ENCODE measurements at regions not wholly inside any gene's neighbourhood (a gene's known extent, or its start where the extent isn't known, plus 50 kb on each side); places are given as distances from the start of the nearest gene placed in this dataset.

DNA sequence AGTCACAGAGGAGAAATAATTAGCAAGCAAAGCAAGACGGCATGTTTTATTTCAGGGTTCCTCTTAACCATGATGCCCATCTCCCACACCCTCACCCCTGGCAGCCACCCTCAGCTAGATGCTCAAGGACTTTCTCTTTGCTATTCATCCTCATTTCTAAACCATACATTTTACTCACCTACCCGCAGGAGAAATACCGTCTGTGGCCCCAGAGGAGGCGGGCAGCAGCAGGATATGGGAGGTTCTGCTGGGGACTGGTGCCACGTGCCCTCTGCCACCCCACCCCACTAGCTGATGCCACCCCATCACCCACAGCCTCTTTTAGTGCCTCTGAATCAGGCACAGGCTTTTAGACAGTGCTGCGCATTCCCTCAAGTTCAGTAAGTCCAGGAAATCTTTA, 168.7 kb upstream of the ITGB1 start:
- DNase-seq, result no peak

DNA sequence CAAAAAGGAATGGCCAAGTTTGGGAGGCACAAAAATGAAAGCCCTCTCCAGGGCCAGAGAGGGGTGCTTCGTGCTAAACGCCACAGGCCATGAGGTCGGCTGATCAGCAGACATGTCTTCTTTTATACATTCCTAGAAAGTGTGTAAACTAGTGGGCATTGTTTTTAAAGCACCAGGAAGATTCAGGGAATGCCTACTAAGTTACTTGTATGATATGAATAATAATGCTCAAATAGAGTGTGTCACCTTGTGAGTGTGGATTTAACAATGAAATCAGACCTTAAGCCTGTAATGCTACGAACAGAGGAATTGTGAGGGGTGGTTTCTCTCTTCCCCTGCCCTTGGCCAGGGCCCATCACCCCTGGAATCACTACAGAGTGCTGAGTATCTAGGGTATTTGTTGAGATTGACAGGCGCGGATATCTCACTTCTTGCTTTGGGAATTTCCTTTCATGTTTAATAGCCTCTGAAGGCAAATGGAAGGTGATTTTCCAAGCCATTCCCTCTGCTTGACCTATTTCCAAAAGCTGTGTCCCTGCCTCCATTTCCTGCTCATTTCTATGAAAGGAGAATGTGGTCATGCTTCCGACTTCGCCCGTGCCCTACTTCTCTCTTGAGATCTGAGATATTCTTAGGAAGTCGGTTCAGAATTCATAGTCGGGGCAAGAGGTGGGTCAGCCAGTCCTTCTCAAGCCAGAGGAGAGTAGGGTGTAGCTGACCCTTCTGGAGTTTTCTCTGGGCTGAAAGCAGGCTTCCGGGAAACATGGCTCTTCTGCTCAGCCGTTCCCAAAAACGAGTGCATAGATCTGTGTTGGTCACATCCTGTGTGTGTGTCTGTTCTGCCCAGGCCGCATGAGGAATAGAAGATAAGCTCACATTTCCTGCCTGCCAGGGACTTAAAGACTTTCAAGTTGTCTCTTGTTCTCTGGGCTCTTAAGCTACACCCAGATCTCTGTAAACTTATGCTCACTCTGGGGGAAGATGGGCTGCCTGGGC, 167.8 kb upstream of the ITGB1 start:
- no peak for DNase-seq

DNA sequence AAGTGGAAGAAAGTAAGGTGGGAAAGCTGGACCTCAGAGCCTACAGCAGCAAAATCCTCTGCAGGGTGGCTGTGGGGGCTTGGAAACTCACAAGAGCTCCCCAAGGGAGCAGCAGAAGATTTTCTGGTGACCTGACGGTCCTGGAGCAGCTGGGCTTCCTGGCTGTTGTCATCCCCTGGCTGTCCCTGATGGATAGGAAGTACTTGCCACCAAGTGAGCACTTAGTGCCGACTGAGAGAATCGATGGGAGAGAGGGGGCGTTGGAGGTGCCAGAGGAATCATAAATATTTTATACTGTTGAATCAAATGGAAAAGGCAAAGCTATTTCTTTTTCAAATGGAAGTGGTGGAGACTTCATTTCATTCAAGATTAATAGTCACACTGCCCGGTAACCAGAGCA, 167.1 kb upstream of the ITGB1 start:
- no peak for DNase-seq

DNA sequence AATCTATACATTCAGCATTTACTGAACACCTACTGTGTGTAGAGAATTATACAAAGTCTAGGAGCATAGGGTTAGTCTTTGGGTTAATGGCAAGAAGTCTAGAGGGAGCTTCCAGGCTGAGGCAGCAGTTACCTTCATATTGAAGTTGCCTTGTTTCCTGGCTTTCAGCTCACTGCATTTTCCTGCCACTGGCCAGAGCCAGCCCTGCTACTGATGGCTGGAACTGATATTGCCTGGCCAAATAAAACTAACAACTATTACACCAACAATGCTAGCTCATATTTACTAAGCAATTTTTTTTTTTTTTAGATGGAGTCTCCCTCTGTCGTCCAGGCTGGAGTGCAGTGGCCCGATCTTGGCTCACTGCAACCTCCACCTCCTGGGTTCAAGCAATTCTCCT, 165.7 kb upstream of the ITGB1 start:
- no peak for DNase-seq

DNA sequence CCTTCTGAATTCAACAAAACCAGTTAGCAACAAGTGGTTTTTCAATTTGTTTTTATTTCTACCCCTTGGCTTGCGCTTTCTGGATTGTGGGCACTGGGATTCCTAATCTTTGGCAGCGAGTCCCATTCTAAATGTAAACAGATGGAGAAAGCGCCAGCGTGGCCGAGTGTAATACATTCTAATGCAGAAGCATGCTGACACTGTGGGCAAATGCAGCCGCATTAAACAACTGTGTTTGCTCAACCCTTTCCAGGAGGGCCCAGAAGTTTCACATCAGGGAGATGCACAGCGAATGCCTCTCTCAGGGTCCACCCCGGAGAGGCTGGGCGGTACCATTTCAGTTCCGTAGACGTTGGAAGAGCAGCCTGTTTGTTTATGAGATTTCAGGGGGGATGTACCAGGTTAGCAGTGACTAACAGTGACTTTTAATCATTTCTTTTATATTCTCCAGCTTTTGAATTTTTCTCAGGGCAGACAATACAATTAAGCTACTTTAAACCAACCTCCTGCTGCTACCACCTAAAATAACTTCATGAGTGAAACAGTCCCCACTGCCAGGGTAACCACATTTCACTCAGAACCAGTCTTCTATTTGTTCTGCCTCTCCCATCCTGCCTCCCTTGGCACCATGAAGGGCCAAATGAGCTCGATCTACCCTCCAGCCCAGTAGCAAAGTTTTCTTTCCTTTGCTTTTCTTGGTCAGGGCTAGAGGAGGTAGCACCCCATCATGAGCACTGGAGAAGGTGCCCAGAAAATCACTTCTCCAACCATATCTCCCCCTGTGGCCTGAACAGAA, 164.2 kb upstream of the ITGB1 start:
- DNase-seq, result no peak

GRCh38 chr10:33120700-33121099, 162.7 kb upstream of the ITGB1 start:
- no peak for DNase-seq

DNA sequence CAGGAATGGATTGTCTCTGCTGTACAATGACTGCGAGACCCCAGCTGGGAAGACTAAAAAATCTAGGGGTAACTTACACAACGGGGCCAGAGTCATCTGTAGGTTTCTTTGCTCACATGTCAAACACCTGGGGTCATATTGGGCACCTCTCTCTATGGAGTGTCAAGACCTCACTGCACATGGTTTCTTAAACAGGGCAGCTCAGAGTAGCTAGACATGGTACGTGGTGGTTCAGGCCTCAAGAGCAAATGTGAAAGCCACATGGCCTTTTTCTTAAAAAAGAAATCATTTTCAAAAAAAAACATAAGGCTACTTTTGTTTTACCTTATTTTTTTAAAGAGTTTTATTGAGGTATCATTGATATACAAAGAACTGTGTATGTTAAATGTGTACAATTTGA, 162.2 kb upstream of the ITGB1 start:
- no peak for DNase-seq

GRCh38 chr10:33117816-33118215, 159.8 kb upstream of the ITGB1 start:
- DNase-seq, result no peak

DNA sequence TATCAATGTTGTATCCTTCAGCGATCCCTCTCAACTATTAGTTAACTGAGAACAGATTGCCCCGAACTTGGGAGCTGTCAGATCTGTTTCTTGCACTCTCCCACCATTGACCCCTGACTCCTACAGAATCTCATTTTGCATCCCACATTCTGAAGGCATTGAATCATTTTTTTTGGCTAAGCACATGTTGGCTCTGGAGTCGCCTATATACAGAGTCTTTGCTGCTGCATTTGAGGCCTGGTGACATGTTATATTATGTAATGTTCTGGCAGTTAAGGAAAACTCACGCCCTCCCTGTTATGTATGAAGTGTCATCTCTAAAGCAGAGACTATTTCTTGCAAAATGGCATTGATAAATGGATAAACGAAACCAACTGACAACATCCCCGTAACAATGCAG, 159.2 kb upstream of the ITGB1 start:
- DNase-seq, result no peak

DNA sequence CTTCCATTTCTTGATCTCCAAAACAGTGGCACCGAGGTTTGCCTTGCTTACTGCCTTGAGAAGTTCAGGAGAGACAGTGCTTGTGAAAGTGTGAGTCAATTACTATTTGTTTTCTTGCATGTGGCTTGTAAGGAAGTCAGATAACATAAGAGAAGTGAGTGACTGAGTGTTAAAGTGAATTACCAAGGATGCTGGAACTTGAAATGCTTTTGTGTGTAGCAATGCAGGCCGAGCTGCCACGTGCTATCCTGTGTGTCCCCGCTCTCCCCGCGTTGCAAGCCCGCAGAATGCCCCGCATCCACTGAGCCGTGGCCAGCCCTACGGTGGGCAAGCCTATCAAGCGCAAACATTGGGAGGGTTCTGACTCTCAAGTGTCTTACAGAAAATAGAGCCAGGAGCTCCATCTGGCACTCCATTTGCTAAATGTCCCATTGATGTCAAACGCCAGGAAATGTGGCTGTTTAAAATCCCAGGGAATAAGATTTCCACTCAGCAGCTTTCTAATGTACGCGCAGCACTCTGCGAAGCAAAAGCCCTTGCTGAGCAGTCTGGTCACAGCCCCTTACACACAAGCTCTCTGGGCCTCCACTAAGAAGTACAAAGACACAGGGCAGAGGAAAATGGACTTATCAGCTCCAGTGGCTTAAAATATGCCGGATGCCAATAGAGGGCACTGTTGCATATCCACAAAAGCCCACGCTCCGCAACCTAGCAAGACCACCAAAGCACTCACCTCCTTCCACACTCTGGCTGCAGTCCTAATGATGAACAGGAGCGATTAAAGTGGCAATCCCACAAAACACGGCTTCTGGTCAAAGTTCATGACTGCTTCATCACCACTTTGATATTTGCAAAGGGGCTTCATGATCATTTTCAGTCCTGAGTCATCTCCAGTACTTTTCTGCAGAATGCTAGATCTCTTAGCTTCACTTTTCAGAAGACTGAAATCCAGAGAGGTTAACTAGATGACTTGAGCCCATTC, 158.0 kb upstream of the ITGB1 start:
- DNase-seq, result no peak

DNA sequence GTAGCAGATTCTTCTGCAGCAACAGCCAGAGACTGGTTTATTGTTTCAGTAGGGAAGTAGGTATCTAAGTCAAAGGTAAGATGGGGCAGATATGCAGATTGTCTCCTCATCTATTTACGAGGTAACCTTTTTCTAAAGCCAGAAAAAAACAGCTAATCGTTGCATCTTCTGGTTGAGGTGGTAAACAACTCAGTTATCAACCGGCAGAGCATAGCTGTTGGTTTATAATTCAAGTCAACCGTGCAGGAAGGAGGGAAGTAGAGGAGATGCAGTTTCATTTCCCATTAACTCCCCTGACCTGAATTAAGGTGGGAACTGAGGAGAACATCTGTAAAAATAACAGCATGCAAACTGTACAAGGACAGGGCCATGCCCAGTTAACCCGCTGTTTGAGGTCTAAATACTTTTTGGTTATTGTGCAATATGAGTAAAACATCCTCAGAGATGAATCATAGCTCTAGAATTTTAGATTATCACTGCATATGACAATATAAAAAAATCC, 156.5 kb upstream of the ITGB1 start:
- no peak for DNase-seq

DNA sequence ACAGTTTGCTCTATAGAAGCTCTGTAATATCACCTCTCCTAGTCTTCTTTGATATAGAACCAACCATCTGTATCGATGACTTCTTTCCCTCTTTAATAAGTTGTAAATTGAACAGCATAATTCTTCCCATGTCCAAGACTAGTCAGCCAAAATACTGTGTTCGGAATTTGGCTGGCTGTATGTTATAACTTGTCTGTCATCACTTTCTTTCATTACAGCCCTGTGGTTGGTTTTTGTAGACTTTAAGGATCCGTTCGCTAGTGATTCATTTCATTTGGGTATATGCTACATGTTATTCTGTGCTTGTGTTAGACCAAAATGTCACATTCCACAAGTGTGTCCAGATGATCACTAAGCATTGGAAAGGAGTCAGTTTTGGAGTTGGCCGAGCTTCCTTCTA, 155.4 kb upstream of the ITGB1 start:
- no peak for DNase-seq

- no peak for DNase-seq
Measured at GRCh38 chr10:33112831-33113455, 154.9 kb upstream of the ITGB1 start.

DNA sequence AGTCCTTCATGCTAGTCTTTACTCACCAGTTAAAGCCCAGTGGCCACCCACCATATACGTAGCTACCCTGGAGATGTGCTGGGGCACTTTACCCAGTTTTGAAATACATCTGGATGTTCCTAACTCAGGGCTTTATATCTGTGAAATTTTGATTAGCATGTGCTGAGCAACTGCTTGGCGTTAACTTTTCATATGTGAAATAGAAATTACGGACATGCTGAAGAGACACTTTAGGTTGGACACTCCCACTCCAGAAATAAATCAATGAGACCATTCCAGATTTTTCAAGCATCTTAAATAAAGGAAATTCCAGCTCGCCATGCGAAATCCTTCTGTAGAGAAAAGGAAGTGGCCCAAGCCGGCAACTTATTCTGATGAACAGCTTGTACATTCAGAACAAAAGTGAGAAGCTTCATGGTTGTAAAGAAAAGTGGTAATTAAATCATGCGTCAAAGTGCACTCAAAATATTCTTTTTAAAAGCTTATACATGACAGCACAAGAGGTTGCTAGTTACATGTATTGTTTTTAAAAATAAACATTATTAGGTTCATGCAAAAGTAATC, 153.5 kb upstream of the ITGB1 start:
- DNase-seq, result no peak

DNA sequence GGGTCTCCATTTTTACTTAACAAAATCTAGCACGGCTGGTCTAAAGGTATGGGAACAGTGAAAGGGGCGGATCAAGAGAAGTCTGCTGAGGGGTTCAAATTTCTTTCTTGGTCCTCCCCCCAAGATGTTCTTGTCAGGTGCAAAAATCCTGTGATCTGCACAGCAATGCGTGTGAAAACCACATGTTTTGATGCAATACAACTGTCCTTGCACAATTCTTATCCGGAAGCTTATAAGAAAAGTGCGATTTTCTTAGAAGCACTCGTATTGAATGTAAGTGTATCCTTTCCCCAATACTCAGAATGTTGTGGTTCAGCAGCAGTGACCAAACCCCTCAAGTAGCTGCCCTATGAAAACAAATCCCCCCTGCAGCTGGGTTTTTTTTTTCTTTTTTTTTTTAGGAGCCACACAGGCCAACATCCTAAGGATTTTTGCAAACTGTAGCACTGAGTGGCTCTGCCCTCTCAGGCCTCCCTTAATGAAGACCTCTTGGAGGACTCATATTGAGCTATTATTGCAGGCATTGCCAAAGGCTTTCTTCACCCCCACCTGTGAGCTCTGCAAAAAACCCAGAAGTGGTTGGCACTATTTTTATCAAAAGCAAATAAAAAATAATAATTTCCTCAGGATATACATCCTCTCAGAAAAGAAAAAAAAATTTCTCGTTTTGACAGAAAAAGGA, 151.9 kb upstream of the ITGB1 start:
- no peak for DNase-seq

GRCh38 chr10:33109384-33109783, 151.4 kb upstream of the ITGB1 start:
- DNase-seq, result no peak

DNA sequence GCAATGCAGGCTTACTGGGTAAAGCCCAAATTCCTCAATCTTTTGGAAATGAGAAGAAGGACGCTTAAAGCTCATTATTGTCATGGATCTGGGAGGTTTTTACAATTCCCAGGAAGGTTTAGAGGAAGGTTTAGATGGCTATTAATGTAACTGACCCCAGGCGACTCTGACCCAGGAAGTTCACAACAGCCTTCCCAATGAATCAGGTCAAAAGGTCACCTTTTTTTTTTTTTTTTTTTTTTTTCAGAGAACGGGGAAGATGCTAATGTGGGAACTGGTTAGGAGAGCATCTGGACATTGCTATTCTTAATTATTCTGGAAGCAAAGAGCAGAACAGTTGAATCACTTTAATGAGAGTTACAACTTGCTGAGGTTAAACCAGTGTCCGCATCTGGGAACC, 149.9 kb upstream of the ITGB1 start:
- DNase-seq, result no peak

GRCh38 chr10:33106767-33107166, 148.7 kb upstream of the ITGB1 start:
- DNase-seq, result no peak

GRCh38 chr10:33103863-33104379, 145.9 kb upstream of the ITGB1 start:
- DNase-seq, result no peak

GRCh38 chr10:33102071-33102470, 144.0 kb upstream of the ITGB1 start:
- DNase-seq, result no peak

DNA sequence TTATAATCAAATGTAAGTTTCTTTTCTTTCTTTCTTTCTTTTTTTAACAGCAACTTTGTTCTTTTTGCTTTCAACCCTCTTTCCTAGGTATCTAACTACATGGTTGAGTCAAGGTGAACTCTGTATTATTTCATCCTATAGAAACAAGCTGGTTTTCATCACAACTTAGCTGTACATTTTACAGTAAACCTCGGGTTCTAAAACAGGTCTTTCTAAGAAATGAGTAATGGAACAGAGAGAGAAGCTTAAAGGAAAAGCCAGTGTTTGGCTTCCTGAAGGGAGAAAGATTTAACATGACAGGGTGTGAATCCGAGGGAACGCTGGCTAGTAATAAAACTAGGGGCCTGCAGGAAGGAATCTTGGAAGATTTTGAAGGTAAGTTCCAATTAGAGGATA, 143.4 kb upstream of the ITGB1 start:
- DNase-seq, result no peak
